ENCODE measurements at regions not wholly inside any gene's neighbourhood (a gene's known extent, or its start where the extent isn't known, plus 50 kb on each side); places are given as distances from the start of the nearest gene placed in this dataset.

DNA sequence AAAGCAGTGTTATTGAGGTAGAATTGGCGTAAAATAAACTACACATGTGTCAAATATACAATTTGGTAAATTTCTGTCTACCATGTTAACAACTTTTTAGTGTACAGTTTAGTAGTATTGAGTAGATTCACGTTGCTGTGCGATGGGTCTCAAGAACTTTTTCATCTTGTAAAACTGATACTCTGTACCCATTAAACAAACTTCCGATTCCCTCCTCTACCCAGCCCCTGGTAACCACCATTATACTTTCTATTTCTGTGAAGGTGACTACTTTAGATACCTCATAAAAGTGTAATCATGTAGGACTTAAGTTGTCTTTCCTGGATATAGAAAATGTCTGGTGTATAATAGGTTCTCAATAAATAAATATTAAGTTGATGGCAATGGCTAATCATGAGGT lies 408.5 kb upstream of the POT1 start:
- FAIRE-seq, result no peak

DNA sequence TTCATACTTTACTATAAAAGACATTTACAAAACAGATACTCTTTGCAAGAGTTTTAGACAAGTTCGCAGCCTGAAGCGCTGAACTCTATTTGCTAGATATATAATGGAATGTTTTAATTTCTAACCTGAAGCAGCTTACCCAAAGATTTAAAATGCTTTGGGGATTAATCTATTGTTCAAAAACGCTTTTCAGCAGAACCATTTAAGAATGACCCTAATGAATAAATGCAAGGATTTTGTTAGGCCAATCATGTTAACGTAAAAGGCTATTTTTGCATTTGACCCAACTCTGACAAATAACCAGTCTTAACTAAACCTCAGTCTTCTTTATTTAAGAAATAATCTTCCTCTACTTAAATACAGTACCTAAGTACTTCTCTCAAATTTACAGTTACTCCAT lies 406.7 kb upstream of the POT1 start:
- FAIRE-seq (no peak), DNase-seq (ENCODE audit: low read depth in 1 of 2, low spot score in 1 of 2) (no peak), ATAC-seq (no peak)
- Histone ChIP-seq H3K4me3 (no peak overlapping the region), H3K9me3 (no peaks in the 10 kb centered on the region), H3K4me1 (no peaks in the 10 kb centered on the region), H3K4me2 (no peak overlapping the region), H3K27ac (no peak overlapping the region)
- TF ChIP-seq FOSL2 (IDR thresholded peaks at IDR 0.05) (no peak), FOSL2 (CRISPR knock-in tag; IDR thresholded peaks at IDR 0.05) (no peak), RARB (CRISPR knock-in tag; IDR thresholded peaks at IDR 0.05) (no peak), RAD21 (conservative IDR thresholded peaks at IDR 0.05 in 1 of 2, IDR thresholded peaks at IDR 0.05 in 1 of 2) (no peak), HEYL (CRISPR knock-in tag; IDR thresholded peaks at IDR 0.05) (no peak), HES2 (IDR thresholded peaks at IDR 0.05) (no peak), CTCF (IDR thresholded peaks at IDR 0.05) (no peak), TP53 (CRISPR knock-in tag; IDR thresholded peaks at IDR 0.05) (no peak), GATA3 (IDR thresholded peaks at IDR 0.05; ENCODE audit: borderline replicate concordance) (no peak), BHLHE40 (IDR thresholded peaks at IDR 0.05; ENCODE audit: low read depth, low read length) (no peak), EHMT2 (IDR thresholded peaks at IDR 0.05; ENCODE audit: low read depth) (no peak), HOXB5 (CRISPR knock-in tag; IDR thresholded peaks at IDR 0.05) (no peak), CBX8 (IDR thresholded peaks at IDR 0.05) (no peak), FOSB (CRISPR knock-in tag; IDR thresholded peaks at IDR 0.05) (no peak), USF2 (IDR thresholded peaks at IDR 0.05) (no peak), MAFK (IDR thresholded peaks at IDR 0.05; ENCODE audit: partially characterized antibody) (no peak), CHD2 (IDR thresholded peaks at IDR 0.05; ENCODE audit: low read length, partially characterized antibody) (no peak), CBX2 (IDR thresholded peaks at IDR 0.05; ENCODE audit: borderline replicate concordance, low read depth) (no peak), SREBF2 (IDR thresholded peaks at IDR 0.05) (no peak), HOXB13 (CRISPR knock-in tag; IDR thresholded peaks at IDR 0.05; ENCODE audit: low read depth) (no peak)
- TF ChIP-seq, protein P1, sequence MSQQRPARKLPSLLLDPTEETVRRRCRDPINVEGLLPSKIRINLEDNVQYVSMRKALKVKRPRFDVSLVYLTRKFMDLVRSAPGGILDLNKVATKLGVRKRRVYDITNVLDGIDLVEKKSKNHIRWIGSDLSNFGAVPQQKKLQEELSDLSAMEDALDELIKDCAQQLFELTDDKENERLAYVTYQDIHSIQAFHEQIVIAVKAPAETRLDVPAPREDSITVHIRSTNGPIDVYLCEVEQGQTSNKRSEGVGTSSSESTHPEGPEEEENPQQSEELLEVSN (IDR thresholded peaks at IDR 0.05; ENCODE audit: borderline replicate concordance, low read depth), result no peak
- ChIA-PET CTCF (no interaction called here), POLR2A (no interaction called here)
- 53% methylated on average over 4 of the region's 4 CpGs for WGBS (ENCODE audit: missing lambda C conversion rate)

More for the DNA sequence above, 408.5 kb upstream of the POT1 start:
- H3K4me2 ChIP-seq, result no peak overlapping the region
- no peaks in the 10 kb centered on the region for H3K4me1 ChIP-seq
- TF ChIP-seq, protein P2, sequence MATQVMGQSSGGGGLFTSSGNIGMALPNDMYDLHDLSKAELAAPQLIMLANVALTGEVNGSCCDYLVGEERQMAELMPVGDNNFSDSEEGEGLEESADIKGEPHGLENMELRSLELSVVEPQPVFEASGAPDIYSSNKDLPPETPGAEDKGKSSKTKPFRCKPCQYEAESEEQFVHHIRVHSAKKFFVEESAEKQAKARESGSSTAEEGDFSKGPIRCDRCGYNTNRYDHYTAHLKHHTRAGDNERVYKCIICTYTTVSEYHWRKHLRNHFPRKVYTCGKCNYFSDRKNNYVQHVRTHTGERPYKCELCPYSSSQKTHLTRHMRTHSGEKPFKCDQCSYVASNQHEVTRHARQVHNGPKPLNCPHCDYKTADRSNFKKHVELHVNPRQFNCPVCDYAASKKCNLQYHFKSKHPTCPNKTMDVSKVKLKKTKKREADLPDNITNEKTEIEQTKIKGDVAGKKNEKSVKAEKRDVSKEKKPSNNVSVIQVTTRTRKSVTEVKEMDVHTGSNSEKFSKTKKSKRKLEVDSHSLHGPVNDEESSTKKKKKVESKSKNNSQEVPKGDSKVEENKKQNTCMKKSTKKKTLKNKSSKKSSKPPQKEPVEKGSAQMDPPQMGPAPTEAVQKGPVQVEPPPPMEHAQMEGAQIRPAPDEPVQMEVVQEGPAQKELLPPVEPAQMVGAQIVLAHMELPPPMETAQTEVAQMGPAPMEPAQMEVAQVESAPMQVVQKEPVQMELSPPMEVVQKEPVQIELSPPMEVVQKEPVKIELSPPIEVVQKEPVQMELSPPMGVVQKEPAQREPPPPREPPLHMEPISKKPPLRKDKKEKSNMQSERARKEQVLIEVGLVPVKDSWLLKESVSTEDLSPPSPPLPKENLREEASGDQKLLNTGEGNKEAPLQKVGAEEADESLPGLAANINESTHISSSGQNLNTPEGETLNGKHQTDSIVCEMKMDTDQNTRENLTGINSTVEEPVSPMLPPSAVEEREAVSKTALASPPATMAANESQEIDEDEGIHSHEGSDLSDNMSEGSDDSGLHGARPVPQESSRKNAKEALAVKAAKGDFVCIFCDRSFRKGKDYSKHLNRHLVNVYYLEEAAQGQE (IDR thresholded peaks at IDR 0.05), result no peak
- no peak for TF ChIP-seq BHLHE40 (IDR thresholded peaks at IDR 0.05; ENCODE audit: low read depth, low read length)
- no peak for TF ChIP-seq FOSL2 (IDR thresholded peaks at IDR 0.05)
- TF ChIP-seq FOSL2 (CRISPR knock-in tag; IDR thresholded peaks at IDR 0.05), result no peak
- TF ChIP-seq GATA3 (IDR thresholded peaks at IDR 0.05; ENCODE audit: borderline replicate concordance), result no peak
- TF ChIP-seq ESRRA (IDR thresholded peaks at IDR 0.05; ENCODE audit: borderline replicate concordance, low read length), result no peak
- TF ChIP-seq ZNF302 (CRISPR knock-in tag; IDR thresholded peaks at IDR 0.05), result no peak
- TF ChIP-seq, protein P3, sequence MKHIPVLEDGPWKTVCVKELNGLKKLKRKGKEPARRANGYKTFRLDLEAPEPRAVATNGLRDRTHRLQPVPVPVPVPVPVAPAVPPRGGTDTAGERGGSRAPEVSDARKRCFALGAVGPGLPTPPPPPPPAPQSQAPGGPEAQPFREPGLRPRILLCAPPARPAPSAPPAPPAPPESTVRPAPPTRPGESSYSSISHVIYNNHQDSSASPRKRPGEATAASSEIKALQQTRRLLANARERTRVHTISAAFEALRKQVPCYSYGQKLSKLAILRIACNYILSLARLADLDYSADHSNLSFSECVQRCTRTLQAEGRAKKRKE (CRISPR knock-in tag; IDR thresholded peaks at IDR 0.05; ENCODE audit: low read depth), result no peak
- WGBS (ENCODE audit: missing lambda C conversion rate), result 1% methylated on average over 4 of the region's 4 CpGs
- no peaks in the 10 kb centered on the region for H3K9me3 ChIP-seq
- H3K27ac ChIP-seq, result no peak overlapping the region
- CTCF ChIA-PET, result no interaction called here
- POLR2A ChIA-PET, result no interaction called here
- H3K4me3 ChIP-seq, result no peak overlapping the region
- ATAC-seq (no peak), DNase-seq (ENCODE audit: low read depth in 1 of 2, low spot score in 1 of 2) (no peak)
